Spleen (tissue), 7 donors: ENCODE measurements at regions not wholly inside any gene's neighbourhood (a gene's known extent, or its start where the extent isn't known, plus 50 kb on each side); places are given as distances from the start of the nearest gene placed in this dataset.
A peak's percentile ranks its signal among the peaks of the same experiment; 100 is the strongest.

Source experiments
- POLR2A ChIP-seq, 3 donors: fragments of 450-650 bp; IDR thresholded peaks; one replicate each; pipeline ENCODE4 v1.5.1; 2017; ENCODE audit warnings: antibody characterized with exemption in 3 of 3, mild to moderate bottlenecking in 1 of 3
- POLR2AphosphoS5 ChIP-seq, 3 donors: sonication (generic); formaldehyde crosslinking; IDR thresholded peaks; one replicate each; pipeline ENCODE4 v1.5.1; 2017; ENCODE audit warnings: antibody characterized with exemption in 3 of 3
- TF ChIP-seq, protein P1 (sequence below), 11 experiments: fragments of 200-600 bp in 7 of 11; fragments of 450-650 bp in 4 of 11; sonication (generic) in 4 of 11; IDR thresholded peaks in 8 of 11; conservative IDR thresholded peaks in 3 of 11; 1 replicate in 7 of 11; 2 replicates in 4 of 11; pipeline versions ENCODE4 v1.4.0 to v1.8.0; 2016 to 2021; ENCODE audit warnings: antibody characterized with exemption in 11 of 11, inconsistent platforms in 4 of 11, mild to moderate bottlenecking in 1 of 11
- donor health status: DM: no; HTN: no; CAD: no; lungs with moderate emphysema.
- donor health status: DM: no; HTN: no; CAD: no.
- donor health status: DM: no; HTN: no; CAD: no.

DNA sequence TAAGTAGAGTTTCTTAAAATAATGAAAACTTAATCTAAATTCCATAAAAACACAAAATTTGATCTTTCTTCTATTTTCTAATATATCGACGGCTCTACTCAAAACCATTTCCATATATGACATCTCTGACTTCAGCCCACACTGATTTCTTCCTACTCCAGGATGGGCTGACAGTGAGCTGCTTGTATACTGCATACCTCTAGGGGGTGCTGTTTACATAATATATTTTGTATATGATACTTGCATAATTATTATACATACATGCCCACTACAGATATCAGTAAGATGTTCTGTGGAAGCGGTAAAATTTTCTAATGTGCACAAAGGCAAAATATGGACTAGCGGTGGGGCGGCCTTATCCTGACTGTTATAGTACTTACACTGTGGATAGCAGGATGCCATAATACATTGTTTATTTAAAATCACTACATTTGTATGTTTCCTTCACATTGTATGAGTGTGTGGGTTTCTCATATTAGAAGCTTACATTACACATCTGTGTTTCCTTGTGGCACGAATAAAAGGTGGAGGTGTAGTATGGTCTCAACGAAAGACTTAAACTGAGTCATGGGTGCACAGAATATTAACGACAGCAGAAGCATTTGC, 66.1 kb upstream of the NXPH2 start:
- TF ChIP-seq, protein P1, sequence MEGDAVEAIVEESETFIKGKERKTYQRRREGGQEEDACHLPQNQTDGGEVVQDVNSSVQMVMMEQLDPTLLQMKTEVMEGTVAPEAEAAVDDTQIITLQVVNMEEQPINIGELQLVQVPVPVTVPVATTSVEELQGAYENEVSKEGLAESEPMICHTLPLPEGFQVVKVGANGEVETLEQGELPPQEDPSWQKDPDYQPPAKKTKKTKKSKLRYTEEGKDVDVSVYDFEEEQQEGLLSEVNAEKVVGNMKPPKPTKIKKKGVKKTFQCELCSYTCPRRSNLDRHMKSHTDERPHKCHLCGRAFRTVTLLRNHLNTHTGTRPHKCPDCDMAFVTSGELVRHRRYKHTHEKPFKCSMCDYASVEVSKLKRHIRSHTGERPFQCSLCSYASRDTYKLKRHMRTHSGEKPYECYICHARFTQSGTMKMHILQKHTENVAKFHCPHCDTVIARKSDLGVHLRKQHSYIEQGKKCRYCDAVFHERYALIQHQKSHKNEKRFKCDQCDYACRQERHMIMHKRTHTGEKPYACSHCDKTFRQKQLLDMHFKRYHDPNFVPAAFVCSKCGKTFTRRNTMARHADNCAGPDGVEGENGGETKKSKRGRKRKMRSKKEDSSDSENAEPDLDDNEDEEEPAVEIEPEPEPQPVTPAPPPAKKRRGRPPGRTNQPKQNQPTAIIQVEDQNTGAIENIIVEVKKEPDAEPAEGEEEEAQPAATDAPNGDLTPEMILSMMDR (IDR thresholded peaks at IDR 0.05 in 8 of 11, conservative IDR thresholded peaks at IDR 0.05 in 3 of 11), result peak in 9 of 11 experiments; percentile 11 to 64 (median 46)
- TF ChIP-seq POLR2AphosphoS5 (IDR thresholded peaks at IDR 0.05), result no peak
- TF ChIP-seq POLR2A (IDR thresholded peaks at IDR 0.05), result no peak
